Neural cell (in vitro differentiated cells): ENCODE measurements at regions not wholly inside any gene's neighbourhood (a gene's known extent, or its start where the extent isn't known, plus 50 kb on each side); places are given as distances from the start of the nearest gene placed in this dataset.

Source experiments
- EP300 ChIP-seq: fragments of 450-650 bp; conservative IDR thresholded peaks from 2 replicates; pipeline ENCODE4 v1.6.1; 2014; ENCODE audit warnings: antibody characterized with exemption, mild to moderate bottlenecking, moderate library complexity; ENCODE audit not compliant: poor library complexity, severe bottlenecking
- EZH2 ChIP-seq: fragments of 200-600, 300-800 bp; shearing (Covaris generic), sonication (generic); IDR thresholded peaks from 2 replicates; pipeline ENCODE4 v1.6.1; 2014; ENCODE audit warnings: antibody characterized with exemption, low read length, borderline replicate concordance, mild to moderate bottlenecking; ENCODE audit not compliant: insufficient read depth, poor library complexity, severe bottlenecking
- POLR2AphosphoS5 ChIP-seq: IDR thresholded peaks from 2 replicates; pipeline ENCODE4 v1.6.1; 2012
- SMC3 ChIP-seq: fragments of 450-650 bp; conservative IDR thresholded peaks from 2 replicates; pipeline ENCODE4 v1.6.1; 2014; ENCODE audit warnings: antibody characterized with exemption, mild to moderate bottlenecking, moderate library complexity; ENCODE audit not compliant: poor library complexity
- TAF1 ChIP-seq: IDR thresholded peaks from 2 replicates; pipeline ENCODE4 v1.6.1; 2012; ENCODE audit warnings: low read depth
- TF ChIP-seq, protein P1 (sequence below): fragments of 450-650 bp; IDR thresholded peaks from 2 replicates; pipeline ENCODE4 v1.5.1; 2014; ENCODE audit warnings: antibody characterized with exemption, mild to moderate bottlenecking, moderate library complexity; ENCODE audit not compliant: poor library complexity, severe bottlenecking

DNA sequence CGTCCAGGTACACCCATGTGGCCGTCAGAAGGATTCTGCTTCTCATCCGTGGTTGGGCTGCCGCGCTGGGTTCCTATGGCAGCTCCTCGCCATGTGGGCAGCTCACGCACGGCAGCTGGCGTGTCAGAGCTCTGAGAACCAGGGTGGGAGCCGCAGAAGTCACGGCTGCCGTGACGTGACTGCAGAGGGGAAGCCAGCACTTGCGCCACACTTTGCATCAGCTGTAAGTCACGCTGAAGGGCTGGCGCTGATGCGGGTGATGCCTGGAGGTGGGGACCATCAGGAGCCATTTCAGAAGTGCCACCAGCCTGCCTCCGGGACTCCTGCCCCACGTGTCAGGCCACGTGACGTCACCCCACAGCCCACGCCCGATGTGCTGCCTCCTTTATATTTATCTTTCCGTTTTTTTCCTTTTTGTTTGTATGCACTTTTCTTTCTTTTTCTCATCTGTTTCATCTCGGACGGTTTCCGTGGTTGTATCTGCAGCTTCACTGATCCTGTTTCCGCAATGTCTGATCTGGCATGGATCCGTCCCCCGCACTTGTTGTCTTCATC is 133.2 kb downstream of the IGLL1 start:
- TF ChIP-seq, protein P1, sequence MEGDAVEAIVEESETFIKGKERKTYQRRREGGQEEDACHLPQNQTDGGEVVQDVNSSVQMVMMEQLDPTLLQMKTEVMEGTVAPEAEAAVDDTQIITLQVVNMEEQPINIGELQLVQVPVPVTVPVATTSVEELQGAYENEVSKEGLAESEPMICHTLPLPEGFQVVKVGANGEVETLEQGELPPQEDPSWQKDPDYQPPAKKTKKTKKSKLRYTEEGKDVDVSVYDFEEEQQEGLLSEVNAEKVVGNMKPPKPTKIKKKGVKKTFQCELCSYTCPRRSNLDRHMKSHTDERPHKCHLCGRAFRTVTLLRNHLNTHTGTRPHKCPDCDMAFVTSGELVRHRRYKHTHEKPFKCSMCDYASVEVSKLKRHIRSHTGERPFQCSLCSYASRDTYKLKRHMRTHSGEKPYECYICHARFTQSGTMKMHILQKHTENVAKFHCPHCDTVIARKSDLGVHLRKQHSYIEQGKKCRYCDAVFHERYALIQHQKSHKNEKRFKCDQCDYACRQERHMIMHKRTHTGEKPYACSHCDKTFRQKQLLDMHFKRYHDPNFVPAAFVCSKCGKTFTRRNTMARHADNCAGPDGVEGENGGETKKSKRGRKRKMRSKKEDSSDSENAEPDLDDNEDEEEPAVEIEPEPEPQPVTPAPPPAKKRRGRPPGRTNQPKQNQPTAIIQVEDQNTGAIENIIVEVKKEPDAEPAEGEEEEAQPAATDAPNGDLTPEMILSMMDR, result no peak
- TF ChIP-seq SMC3 (no peak), EP300 (no peak), EZH2 (no peak), TAF1 (no peak), POLR2AphosphoS5 (no peak)
